HG02571 (cell line): ENCODE measurements at regions not wholly inside any gene's neighbourhood (a gene's known extent, or its start where the extent isn't known, plus 50 kb on each side); places are given as distances from the start of the nearest gene placed in this dataset.

Experiments
- ATAC-seq: cut with Tn5 transposase; IDR thresholded peaks from one replicate; pipeline ENCODE4 v1.9.1; 2021; ENCODE audit warnings: mild to moderate bottlenecking, moderate library complexity; ENCODE audit not compliant: unreplicated experiment

DNA sequence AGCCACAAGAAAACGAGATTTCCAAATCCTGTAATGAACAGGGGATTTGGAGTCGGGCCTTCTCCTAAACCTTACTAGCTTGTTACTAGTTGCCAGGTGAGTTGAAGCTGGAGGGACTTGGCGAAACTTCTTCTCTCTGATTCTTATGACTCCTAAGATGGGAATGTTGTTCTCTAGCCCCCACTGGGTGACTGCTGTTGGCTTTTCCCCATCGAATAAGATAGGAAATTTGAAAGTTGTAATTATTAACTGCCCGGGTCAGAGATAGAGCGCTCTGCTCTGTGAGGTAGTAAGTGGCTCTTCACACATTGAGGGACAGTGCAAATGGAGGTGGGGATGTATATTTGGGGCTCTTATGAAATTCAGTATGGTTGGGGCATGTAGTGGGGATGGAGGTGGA is 111.2 kb upstream of the MBNL2 start:
- ATAC-seq: no peak

- ATAC-seq: no peak
Measured at GRCh38 chr13:97111756-97112155, 110.4 kb upstream of the MBNL2 start.

DNA sequence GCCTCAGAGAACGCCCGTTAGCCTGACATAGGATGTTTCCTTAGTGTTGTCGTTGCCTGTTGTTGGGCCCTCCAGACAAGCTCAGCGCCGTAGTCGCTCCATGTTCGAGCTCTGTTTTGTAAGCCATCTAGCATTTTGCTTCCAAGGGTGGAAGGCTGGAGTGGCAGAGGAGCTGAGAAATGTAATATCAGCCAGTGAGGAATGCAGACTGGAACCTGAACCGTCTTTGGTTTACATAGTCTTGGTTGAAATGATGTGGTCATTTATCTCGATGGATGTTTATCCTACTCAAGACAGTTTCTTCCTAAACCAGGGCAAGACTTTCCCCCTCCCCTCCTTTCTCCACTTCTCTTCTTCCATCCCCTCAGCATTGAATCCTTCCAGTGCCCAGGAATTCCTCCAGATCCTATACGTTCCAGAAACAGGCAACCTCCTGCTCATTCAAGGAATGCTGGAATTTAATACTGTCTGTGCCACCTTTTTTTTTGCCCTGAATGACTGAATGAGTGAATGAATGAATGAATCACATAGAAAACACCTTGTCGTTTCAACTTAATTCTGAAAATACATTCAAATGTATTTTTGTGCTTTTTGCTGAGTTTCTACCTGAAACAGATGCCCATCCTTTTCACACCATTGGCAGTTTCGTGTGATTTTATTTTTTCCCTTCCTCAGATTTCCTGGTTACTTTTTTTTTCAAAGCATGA is 109.5 kb upstream of the MBNL2 start:
- ATAC-seq: no peak

- no peak for ATAC-seq
Measured at GRCh38 chr13:97113231-97114001, 108.7 kb upstream of the MBNL2 start.

- no peak for ATAC-seq
Measured at GRCh38 chr13:97114651-97115050, 107.5 kb upstream of the MBNL2 start.

DNA sequence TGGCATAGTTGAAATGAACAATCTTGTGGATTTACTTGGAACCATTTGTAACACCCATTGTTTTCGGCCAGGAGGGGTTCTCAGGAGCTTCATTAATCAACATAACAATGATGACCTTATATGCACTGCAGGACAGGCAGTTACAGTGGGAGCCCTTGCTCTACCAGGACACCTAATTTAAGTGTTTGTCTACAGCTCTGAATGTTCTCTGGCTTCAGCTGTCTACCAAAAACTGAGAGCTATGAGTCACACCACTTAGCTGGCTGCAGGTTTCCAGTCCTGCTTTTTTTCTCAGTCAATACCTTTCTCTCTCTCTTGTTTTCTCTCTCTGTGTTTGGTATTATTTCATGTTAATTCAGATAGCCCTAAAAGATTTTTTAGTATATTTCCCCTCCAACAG is 105.4 kb upstream of the MBNL2 start:
- peak; percentile 70 for ATAC-seq

DNA sequence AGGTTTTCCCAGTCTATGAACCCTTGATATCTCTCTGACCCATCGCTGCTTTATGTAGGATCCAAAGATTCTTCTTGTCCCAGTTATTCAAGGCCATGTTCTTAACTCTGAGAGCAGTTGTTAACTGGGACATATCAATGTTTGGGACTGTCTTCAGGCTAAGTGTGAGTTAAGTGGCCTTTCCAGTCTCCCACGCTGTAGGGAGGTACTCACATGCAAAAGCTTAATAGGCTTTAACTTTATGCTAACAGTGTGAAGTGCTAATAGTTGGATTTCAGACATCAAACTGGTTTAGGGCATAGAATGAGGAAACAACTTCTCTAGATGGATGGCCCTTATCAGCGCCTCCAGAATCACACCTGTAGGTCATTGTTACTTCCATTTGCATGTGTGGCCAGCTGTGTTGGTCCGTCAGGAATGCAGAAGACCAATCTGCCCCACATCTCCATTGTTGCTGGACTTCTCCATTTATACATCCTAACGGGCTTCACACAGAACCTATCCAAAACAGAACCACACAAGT is 104.7 kb upstream of the MBNL2 start:
- ATAC-seq: no peak

- no peak for ATAC-seq
Measured at GRCh38 chr13:97119943-97120342, 102.2 kb upstream of the MBNL2 start.

DNA sequence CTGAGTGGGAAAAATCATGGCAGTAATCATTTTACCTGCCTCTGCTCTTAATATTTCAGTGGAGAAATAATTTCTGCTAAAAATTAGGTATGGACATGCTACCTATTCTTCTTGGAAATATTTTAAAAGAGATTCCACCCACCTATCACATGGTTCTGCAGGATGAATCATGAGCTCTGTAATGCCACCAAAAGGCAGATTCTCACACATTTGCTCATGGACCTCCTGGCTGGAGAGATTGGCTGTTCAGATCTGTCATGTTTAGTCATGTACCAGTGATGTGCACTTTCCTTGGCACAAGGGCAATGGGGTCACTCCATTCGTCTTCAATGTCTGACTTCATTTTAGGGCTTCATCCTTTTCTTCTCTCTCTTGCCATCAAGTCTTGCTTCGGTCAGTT is 101.8 kb upstream of the MBNL2 start:
- no peak for ATAC-seq

DNA sequence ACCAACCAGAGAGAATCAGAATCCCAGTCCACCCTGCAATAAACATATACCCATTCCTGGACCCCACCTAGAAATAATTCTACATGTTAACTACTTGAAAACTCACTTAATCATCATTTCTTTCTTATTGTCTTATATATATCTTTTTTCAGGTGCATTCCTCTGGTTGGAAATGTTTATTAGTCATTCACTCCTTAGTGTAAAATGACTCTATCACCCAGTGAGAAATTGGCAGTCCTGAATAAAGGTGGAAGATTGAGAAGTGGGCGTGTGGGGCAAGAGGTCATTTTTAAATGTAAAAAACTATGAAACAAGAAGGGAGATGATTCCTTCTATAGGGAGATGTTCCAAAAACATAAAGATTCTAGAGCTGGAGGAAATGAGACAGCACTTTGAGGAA is 101.2 kb upstream of the MBNL2 start:
- ATAC-seq: no peak

- no peak for ATAC-seq
Measured at GRCh38 chr13:97121894-97122293, 100.2 kb upstream of the MBNL2 start.

GRCh38 chr13:97122381-97122996 is 99.6 kb upstream of the MBNL2 start:
- no peak for ATAC-seq

DNA sequence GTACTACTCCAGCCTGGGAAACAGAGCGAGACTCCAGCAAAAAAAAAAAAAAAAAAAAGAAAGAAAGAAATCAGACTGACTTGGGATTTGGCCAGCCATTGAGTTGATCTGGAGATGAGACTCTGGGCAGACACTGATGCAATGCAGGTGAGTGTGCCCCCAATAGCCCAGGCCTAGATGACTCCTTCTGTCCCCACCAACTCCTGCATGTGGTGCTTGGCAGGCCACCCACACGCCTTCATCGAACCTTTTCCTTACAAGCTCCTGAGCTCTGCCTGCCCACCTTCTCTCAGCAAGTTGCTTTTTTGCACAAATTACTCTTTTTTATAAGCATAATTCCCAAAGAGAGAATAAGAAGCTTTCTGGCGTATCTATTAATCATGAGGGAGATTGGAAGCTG is 97.9 kb upstream of the MBNL2 start:
- no peak for ATAC-seq

DNA sequence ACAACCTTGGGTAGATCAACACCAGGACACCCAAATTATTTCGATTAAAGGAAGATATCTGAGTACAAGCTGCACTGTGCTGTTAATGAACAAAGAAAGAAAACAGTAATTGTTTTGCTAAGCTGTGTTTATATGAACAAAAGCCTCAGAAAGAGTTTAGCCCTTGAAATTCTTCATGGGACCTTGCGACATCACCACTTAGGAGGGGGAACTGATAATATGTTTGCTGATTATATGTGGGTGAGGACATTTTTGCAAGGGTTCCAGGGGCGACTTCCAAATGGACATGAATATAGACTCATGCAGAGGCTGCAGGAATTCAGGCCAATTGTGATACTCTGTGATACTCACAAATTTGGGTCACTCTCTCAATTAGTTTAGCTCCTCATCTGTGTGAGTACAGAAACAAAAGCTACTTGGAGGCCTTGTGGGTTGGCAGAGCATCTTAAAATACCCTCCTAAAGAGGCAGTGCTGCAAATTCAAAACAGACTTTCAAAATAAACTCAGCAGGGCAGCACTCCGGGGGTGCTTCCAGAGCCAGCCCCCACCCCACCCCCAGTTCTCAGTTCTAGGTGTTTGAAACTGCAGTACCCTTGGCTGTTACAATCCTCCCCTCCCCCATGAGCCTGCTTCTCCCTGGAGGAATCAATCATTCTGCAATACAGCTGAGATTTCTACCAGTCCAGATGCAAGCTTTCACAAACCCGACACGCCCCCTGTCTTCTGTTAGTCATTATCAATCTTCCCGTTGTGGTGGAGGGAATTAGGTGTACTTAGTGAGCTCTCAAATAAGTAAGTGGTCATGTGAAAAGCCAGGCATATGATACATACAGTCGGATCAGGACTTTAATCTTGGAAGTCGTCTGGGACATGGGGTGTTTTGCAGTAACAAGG is 97.0 kb upstream of the MBNL2 start:
- ATAC-seq: peak; percentile 49

GRCh38 chr13:97125810-97126738 is 96.1 kb upstream of the MBNL2 start:
- peak; percentile 93 for ATAC-seq

GRCh38 chr13:97127842-97128241 is 94.3 kb upstream of the MBNL2 start:
- no peak for ATAC-seq

DNA sequence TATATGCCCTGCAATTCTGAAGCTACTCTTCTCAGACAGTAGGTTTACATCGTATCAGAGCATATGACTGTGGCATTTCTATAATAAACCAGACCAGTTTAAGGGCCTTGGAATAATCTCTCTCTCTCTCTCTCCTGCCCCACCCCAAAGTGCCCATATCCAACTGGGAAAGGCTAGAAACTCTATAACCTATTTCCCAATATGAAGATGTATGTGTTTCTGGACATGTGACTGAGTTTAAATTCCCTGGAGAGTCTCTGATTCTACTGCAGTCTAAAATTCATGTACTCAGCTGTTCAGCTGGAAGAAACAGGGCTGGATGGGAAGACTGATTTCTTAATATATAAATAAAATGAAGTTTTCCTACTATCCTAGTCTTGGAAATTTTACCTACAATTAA is 91.9 kb upstream of the MBNL2 start:
- no peak for ATAC-seq

DNA sequence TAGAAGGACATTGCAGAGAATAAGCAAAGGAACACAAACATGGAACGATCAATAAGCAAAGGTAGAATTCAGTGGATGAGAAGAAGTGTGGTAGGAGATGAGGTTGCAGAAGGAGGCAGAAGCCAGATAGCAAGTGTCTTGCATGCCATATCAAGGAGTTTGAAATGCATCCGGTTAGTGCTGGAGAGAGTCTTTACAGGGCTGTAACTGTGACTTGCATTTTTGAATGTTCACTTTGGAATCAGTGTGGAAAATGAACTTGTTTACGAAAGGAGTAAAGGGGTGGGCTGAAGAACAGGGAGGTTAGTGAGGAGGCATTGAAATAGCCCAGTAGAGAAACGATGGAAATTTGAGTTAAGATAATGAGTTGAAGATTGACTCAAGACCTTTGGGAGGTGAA is 90.7 kb upstream of the MBNL2 start:
- ATAC-seq: no peak

- no peak for ATAC-seq
Measured at GRCh38 chr13:97133554-97133953, 88.6 kb upstream of the MBNL2 start.

GRCh38 chr13:97133955-97134354 is 88.2 kb upstream of the MBNL2 start:
- no peak for ATAC-seq
